Jurkat, Clone E6-1 (cell line): ENCODE measurements at regions not wholly inside any gene's neighbourhood (a gene's known extent, or its start where the extent isn't known, plus 50 kb on each side); places are given as distances from the start of the nearest gene placed in this dataset.
"Not testable (repeated sequence)": the region's sequence is repeated elsewhere in the genome, so short reads cannot be mapped to it uniquely, and the experiment has no call there.

Source experiments
- DNase-seq: peaks from one replicate; pipeline ENCODE4 v3.0.0-alpha.2; 2011; ENCODE audit warnings: low read depth, low spot score
- H3K4me3 ChIP-seq: 2 replicates; pipeline ENCODE4 v1.5.1; 2011; ENCODE audit warnings: mild to moderate bottlenecking, low read length, control low read depth, moderate library complexity

- H3K4me3 ChIP-seq, result no peak overlapping the region
- no peak for DNase-seq
Observed at GRCh38 chr11:89612096-89612495, 98.0 kb upstream of the TRIM77 start.

GRCh38 chr11:89613911-89614310 lies 96.2 kb upstream of the TRIM77 start:
- no peak for DNase-seq
- H3K4me3 ChIP-seq, result no peak overlapping the region

DNA sequence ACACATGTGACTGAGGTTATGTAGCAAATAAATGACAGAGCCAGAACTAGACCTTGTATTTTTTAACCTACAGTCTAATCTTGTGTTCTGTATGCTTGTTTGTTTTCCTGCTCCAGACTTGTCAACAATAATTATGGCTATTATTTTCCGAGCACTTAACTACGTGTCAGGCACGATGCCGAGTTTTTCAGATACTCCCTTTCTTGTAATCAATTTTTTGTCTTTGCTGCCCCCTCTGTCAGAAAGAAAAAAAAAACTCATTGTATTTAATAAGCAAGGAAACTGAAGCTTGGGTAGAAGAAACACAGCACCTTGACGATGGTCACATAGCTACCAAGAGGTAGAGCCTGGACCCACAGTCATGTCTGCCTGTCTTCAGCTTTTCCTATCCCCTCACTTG lies 95.7 kb upstream of the TRIM77 start:
- H3K4me3 ChIP-seq, DNase-seq: not testable (repeated sequence)

DNA sequence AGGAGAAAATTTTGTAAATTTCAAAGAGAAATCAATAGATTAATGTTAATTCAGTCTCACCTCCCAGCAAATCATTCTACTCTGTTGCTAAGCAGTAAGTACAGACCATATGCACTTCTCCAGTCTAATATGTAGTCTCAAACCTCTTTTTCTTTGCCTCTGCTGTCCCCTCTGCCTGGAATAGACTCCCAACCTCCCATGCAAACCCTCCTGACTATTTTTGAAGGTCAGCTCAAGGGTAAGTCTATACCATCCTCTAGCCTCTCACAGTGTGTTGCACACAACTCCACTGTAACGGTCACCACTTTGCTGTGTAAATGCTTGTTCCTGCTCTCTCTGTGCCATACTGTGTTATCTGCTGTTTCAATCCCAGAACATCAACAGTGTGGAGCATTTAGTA lies 94.5 kb upstream of the TRIM77 start:
- DNase-seq, H3K4me3 ChIP-seq: not testable (repeated sequence)

DNA sequence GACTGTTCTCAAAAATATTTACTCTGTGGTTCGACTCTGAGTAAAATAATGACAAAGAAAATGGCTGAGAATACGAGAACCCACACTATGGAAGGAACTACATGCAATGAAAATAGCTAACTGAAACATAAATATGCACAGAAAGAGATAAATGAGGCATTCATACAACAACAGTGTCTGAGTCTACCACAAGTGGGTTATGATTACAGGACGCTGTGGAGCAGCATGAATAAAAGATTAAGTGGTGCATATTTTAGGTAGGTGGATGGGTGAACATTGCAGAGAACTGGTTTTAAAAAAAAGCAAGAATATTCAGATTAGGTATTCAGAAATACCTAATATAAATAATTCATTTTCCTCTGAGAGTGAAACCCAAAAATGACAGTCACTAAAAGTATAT lies 93.9 kb upstream of the TRIM77 start:
- DNase-seq, H3K4me3 ChIP-seq: not testable (repeated sequence)

DNA sequence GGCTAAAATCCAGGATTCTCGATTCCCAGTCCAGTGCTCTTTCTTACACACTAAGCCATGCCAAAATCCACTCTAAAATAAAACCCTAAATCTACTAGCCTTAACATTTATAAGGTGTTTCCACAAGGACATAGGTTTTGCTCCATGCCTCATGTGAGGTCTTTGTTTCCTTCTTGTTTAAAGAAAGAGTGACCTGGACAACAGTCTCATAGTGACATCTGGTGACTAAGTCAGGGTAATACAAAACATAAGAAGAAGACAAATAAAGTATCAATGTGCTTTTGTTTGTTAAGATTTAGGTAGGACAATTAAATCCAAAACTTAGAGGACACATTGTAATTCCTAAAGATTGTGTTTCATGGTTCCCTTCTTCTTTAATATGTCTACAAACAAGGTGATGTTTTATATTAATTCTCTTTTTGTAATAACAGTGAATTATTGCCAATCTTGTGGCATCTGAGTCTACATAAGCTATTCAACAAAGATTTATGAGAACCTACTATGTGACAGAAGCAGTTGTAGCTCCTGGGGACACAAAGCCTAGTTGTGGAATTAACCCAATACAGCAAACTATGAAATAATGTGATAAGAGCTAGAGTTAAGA lies 93.0 kb upstream of the TRIM77 start:
- not testable (repeated sequence) for H3K4me3 ChIP-seq, DNase-seq

- not testable (repeated sequence) for DNase-seq, H3K4me3 ChIP-seq
Observed at GRCh38 chr11:89620721-89621120, 89.4 kb upstream of the TRIM77 start.

DNA sequence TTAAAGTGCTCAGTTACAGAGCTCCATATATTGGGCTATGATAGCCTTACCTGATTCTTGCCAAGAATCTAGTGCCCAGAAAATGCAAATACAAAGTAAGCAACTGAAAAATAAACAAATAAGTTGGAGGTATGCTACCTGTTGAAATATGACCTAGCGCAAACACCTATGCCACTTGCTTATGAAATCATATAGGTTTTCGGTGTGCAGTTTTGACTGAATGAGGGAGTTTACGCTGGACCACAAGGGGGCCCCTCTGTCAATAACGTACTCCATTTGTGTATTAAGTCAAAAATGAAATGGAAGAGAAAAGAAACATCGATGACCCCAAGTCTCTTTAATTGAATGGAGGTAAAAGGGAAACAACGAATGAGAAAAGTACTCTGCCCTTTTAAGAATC lies 84.9 kb upstream of the TRIM77 start:
- DNase-seq, result peak; percentile 5
- no peak overlapping the region for H3K4me3 ChIP-seq

GRCh38 chr11:89626366-89626765 lies 83.7 kb upstream of the TRIM77 start:
- no peak overlapping the region for H3K4me3 ChIP-seq
- DNase-seq, result no peak

- not testable (repeated sequence) for DNase-seq, H3K4me3 ChIP-seq
Observed at GRCh38 chr11:89626881-89627280, 83.2 kb upstream of the TRIM77 start.

GRCh38 chr11:89633135-89633705 lies 76.9 kb upstream of the TRIM77 start:
- no peak overlapping the region for H3K4me3 ChIP-seq
- DNase-seq, result no peak

- not testable (repeated sequence) for DNase-seq
Observed at GRCh38 chr11:89640777-89641176, 69.3 kb upstream of the TRIM77 start.

GRCh38 chr11:89648232-89648631 lies 61.9 kb upstream of the TRIM77 start:
- not testable (repeated sequence) for DNase-seq, H3K4me3 ChIP-seq

More at GRCh38 chr11:89640777-89641176, 69.3 kb upstream of the TRIM77 start:
- H3K4me3 ChIP-seq, result not testable (repeated sequence)

GRCh38 chr11:89648996-89649395 lies 61.1 kb upstream of the TRIM77 start:
- H3K4me3 ChIP-seq, result not testable (repeated sequence)

GRCh38 chr11:89654669-89655068 lies 55.4 kb upstream of the TRIM77 start:
- H3K4me3 ChIP-seq, DNase-seq: not testable (repeated sequence)

More at GRCh38 chr11:89648996-89649395, 61.1 kb upstream of the TRIM77 start:
- not testable (repeated sequence) for DNase-seq

DNA sequence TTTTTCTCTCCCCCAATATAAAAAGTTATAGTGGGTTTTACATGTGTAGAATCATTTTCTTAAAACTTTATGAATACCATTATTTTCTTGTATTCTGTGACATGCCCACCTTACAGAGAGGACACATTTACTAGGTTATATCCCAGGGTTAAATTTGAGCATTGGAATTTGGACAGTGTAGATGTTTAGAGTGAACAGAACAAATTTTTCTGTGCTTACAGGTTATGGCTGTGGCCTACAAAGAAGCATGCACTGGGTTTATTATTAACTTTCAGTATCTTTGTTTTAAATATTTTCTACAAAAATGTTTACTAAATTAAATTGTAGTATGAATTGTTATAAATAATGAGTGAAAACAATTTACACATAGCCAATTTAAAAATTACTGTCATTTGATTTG lies 51.3 kb upstream of the TRIM77 start:
- H3K4me3 ChIP-seq, DNase-seq: not testable (repeated sequence)

DNA sequence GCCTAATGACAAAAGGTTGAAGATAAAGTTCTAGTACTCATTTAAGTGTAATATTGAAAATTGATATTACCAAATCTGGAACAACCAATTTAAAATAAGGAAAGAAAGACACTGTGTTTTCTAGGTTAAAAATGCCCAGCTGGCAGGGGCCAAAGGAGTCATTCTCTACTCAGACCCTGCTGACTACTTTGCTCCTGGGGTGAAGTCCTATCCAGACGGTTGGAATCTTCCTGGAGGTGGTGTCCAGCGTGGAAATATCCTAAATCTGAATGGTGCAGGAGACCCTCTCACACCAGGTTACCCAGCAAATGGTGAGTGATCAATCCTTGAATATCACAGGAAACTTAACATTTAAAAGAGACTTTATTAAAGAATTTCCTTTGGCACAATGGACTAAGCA lies 50.7 kb upstream of the TRIM77 start:
- H3K4me3 ChIP-seq, DNase-seq: not testable (repeated sequence)

- H3K4me3 ChIP-seq, result no peak overlapping the region
- no peak for DNase-seq
Observed at GRCh38 chr11:89660234-89660633, 49.9 kb upstream of the TRIM77 start.
